ENCODE measurements at regions not wholly inside any gene's neighbourhood (a gene's known extent, or its start where the extent isn't known, plus 50 kb on each side); places are given as distances from the start of the nearest gene placed in this dataset.
"Not testable (repeated sequence)": the region's sequence is repeated elsewhere in the genome, so short reads cannot be mapped to it uniquely, and the experiment has no call there.

DNA sequence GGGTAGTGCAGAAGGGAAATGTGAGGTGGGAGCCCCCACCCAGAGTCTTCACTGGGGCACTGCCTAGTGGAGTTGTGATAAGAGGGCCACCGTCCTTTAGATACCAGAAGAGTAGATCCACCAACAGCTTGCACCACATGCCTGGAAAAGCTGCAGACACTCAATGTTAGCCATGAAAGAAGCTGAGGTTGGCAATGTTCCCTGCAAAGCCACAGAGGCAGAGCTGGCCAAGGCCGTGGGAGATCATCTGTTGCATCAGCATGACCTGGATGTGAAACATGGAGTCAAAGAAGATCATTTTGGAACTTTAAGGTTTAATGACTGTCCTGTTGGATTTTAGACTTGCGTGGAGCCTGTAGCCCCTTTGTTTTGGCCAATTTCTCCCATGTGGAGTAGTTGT is 468.4 kb upstream of the FOXG1 start:
- DNase-seq, result no peak

GRCh38 chr14:28299227-28299626 is 467.4 kb upstream of the FOXG1 start:
- no peak for DNase-seq

- DNase-seq, result no peak
Measured at GRCh38 chr14:28300356-28300755, 466.2 kb upstream of the FOXG1 start.

DNA sequence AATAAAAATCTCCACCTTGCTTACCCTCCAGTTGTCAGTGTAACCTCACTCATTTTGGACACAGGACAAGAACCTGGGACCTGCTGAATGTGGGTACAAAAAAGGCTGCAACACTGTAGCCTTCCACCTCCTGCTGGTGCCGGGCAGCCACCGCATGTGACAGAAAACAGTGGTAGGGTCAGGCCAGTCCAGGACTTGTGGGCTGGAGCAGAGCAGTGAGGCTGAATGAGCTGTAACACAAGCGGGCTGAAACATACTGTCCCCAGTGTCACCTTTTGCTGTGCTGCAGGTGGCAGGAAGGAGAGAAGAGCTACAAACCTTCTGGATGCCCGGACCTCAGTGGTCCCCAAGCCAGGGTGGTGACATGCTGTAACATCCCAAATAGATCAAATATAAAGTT is 465.4 kb upstream of the FOXG1 start:
- DNase-seq, result no peak

DNA sequence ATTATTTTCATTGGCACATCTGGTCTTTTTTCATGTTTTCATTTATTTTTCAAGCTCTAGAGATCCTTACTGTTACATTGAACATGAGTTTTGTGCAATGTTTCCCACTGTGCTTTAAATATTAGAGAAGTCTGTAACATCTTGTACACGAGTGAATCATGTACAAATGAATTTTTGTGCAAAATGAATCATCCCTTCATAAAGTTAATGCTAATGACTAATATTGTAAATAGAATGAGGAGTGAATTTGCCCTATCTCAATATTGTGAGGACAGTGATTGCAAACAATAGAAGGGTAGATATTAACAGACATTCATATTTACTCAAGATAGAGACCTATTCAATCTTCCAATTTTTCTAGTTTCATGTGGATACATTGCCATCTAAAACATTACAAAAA is 463.3 kb upstream of the FOXG1 start:
- DNase-seq, result no peak

- DNase-seq, result no peak
Measured at GRCh38 chr14:28305938-28306337, 460.6 kb upstream of the FOXG1 start.

DNA sequence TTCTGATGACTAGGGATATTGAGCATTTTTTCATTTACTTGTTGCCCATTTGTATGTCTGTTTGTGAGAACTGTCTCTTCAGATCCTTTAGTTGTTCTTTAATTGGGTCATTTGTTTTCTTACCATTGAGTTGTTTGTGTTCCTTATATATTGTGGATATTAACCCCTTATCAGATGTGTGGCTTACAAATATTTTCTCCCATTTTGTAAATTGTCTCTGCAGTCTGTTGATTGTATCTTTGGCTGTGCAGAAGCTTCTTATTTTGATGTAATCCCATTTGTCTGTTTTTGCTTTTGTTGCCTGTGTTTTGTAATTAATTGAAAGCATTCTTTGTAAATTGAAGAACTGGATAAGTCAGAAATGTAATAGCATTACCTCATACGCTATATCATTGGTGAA is 459.1 kb upstream of the FOXG1 start:
- no peak for DNase-seq

- no peak for DNase-seq
Measured at GRCh38 chr14:28308734-28309133, 457.9 kb upstream of the FOXG1 start.

- DNase-seq, result not testable (repeated sequence)
Measured at GRCh38 chr14:28317890-28318675, 448.5 kb upstream of the FOXG1 start.

DNA sequence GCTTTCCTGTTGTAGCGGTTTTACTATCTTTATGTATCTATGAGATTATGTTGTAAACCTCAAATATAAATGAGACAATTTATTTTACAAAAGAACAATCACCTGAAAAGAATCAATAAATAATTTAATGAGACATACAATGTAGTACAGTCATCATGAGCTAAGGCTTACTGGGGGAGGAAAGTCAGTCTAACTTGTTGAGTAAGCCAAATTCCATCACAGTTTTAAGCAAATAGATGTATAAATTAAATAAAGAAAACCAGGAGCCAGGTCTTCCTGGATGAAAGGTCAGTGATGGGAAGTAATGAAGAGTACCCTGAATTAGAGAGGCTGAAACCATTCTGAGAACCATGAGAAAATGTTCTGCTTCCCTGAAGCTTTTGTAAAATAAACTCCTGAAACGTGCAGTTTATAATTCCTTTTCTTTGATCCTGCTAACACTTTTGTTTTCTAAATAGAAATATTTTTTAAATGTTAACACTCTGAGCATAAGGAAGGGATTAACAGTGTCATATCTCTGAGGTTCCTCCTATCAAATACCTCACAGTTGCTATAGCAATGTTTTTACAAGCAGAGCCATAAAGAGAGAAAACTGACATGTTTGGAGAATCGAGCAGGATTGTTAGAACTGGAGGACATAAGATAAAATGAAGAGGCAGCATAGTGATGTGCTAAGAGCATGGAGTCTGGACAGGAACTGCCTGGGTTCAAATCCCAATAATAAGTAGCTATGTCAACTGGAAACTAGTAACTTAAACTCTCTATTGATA is 444.9 kb upstream of the FOXG1 start:
- no peak for DNase-seq

- no peak for DNase-seq
Measured at GRCh38 chr14:28323366-28323765, 443.2 kb upstream of the FOXG1 start.

DNA sequence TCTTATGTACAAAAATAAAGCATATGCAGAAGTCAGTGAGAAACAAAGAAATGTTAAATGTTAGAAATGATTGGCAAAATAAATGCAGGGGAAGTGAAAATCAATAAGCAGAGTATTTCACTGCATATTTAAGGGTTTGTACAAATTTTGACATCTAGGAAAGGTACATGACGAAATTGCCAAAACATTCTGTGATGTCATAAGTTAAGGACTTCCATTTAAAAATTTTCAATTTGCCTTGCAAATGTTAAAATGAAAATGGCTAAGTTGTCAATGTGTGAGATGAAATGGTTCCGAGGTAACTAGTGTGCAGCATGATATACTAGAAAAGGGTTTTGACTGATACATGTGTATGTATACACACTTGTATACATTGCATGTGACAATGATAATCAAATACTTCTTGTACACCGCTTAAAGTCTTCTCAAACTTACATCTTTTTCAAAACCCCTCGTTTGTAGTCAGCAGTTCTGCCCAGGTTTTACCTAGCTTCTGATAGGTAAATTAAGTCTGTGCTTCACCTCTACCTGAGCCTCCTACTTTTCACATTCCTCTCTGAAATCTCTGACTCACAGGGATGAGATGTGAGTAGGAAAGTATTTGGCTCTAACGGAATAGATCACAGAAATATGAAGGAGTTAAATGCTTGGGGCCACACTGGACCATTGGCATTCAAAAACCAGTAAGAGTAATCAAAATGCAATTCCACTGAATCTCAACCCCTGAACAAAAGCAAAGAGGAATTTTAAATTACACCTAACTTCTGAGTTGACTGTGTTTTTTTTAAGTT is 442.4 kb upstream of the FOXG1 start:
- DNase-seq, result no peak

DNA sequence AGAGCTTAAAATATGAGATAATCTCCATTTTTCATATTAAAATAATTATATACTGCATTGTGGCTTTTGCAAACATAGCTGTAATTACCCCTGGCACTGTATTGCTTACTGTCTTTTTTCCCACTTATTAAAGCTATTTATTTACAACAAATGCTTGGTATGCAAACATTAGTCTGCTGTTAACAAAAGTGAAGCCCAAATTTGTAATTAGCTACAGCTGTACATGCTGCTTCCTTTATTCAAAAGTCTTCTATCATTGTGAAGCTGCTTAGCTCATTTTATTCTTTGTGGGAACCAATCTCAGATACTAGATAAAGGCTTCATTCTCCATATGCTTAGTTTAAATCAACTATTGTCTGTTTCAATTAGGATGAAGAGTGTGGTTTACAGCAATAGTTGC is 425.8 kb upstream of the FOXG1 start:
- no peak for DNase-seq

- no peak for DNase-seq
Measured at GRCh38 chr14:28344381-28344780, 422.2 kb upstream of the FOXG1 start.

- DNase-seq, result no peak
Measured at GRCh38 chr14:28348797-28349196, 417.8 kb upstream of the FOXG1 start.

- DNase-seq, result no peak
Measured at GRCh38 chr14:28356819-28357218, 409.8 kb upstream of the FOXG1 start.

DNA sequence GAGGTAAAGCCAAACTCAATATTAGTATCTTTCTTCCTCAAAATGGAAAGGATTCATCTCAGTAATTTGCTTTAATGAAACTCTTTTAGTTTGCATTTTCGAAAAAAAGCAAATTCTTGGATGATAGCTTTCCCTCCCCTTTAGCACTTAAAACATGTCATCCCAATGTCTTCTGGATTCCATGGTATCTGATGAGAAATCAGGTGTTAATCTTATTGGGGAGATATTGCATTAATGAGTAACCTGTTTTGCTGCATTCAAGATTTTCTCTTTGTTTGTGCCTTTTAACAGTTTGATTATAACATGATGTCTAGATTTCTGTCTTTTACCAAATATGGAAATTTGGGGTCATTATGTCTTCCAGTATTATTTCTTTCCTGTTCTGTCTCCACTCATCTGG is 405.1 kb upstream of the FOXG1 start:
- DNase-seq, result no peak

- DNase-seq, result no peak
Measured at GRCh38 chr14:28365510-28365909, 401.1 kb upstream of the FOXG1 start.

GRCh38 chr14:28373721-28374120 is 392.9 kb upstream of the FOXG1 start:
- DNase-seq, result no peak

DNA sequence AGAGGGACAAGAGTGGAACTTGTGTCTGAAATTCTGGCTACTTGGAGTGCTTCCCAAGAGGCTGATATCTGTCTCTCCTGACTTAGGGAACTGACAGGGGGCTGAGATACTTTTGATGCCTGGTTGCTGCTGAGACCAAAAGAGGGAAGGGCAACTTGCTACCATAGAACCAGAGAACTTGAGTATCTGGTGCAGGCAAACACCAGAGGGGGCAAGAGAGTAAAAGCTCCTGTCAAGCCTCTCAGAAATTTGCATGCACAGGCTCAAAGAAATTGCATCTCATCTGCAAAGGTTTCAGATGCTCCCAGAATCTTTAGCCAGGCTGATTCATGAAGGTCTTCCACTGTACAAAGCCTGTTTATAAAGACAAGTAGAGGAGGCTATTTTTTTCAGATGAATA is 391.3 kb upstream of the FOXG1 start:
- DNase-seq, result no peak

DNA sequence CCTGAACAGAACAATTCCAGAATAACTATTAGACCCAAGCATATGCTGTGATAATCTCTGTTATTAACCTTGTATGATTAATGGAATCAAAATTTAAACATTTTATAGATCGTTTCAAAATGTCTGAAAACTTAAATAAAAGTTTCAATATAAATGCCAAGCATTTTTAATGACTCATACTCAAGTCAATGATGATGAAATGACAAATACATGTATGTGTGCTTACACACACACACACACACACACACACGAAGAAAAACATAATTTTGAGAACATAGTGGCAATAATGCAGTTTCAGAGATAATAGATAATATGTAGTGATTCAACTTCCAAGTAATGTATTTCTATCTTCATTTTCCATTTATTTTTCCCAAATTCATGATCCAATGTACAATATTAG is 384.9 kb upstream of the FOXG1 start:
- DNase-seq, result no peak

GRCh38 chr14:28382444-28383190 is 384.0 kb upstream of the FOXG1 start:
- DNase-seq, result no peak

- DNase-seq, result no peak
Measured at GRCh38 chr14:28398506-28398905, 368.1 kb upstream of the FOXG1 start.
